ENCODE measurements at regions not wholly inside any gene's neighbourhood (a gene's known extent, or its start where the extent isn't known, plus 50 kb on each side); places are given as distances from the start of the nearest gene placed in this dataset.

DNA sequence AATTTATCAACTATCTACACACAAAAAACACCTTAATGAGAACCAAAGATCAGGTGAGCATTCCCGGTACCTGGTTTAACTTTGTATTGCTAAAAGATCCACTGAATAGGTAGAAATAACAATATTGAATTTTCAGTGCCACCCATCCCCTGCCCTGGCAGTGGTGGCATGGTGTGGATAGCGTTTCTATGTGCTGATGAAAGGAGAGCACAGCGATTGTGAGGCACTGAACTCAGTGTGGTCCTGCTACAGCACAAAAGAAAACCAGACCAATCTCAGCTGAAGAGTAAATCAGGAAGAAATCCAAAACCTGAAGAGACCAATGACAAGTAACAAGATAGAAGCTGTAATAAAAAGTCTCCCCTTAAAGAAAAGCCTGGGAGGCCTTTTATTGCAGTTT, 984.6 kb upstream of the AGA start:
- Histone ChIP-seq H3K79me2 (ENCODE audit: insufficient read depth, low read length) (no peaks in the 10 kb centered on the region), H3K27me3 (ENCODE audit: insufficient read depth, low read length) (no peaks in the 10 kb centered on the region), H2AFZ (ENCODE audit: low read length) (no peak overlapping the region), H4K20me1 (ENCODE audit: insufficient read depth, low read length) (no peaks in the 10 kb centered on the region), H3K9me3 (ENCODE audit: low read depth, low read length) (no peaks in the 10 kb centered on the region), H3K36me3 (ENCODE audit: insufficient read depth, low read length) (no peaks in the 10 kb centered on the region), H3K4me3 (ENCODE audit: insufficient read depth, low read length) (no peak overlapping the region), H3K4me2 (ENCODE audit: insufficient read depth, low read length) (no peak overlapping the region), H3K27ac (ENCODE audit: low read depth, low read length) (no peak overlapping the region), H3K4me1 (ENCODE audit: insufficient read depth, low read length) (no peaks in the 10 kb centered on the region)
- TF ChIP-seq, protein P1, sequence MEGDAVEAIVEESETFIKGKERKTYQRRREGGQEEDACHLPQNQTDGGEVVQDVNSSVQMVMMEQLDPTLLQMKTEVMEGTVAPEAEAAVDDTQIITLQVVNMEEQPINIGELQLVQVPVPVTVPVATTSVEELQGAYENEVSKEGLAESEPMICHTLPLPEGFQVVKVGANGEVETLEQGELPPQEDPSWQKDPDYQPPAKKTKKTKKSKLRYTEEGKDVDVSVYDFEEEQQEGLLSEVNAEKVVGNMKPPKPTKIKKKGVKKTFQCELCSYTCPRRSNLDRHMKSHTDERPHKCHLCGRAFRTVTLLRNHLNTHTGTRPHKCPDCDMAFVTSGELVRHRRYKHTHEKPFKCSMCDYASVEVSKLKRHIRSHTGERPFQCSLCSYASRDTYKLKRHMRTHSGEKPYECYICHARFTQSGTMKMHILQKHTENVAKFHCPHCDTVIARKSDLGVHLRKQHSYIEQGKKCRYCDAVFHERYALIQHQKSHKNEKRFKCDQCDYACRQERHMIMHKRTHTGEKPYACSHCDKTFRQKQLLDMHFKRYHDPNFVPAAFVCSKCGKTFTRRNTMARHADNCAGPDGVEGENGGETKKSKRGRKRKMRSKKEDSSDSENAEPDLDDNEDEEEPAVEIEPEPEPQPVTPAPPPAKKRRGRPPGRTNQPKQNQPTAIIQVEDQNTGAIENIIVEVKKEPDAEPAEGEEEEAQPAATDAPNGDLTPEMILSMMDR (IDR thresholded peaks at IDR 0.05; ENCODE audit: extremely low read depth, low read depth, low read length): no peak
- DNase-seq (ENCODE audit: insufficient read length, low spot score, missing footprints): no peak

- H3K9me3 ChIP-seq (ENCODE audit: low read depth, low read length): peaks cover 3% of the 10 kb centered on the region
- no peaks in the 10 kb centered on the region for H3K4me1 ChIP-seq (ENCODE audit: insufficient read depth, low read length)
- H3K4me3 ChIP-seq (ENCODE audit: insufficient read depth, low read length): no peak overlapping the region
- no peaks in the 10 kb centered on the region for H3K36me3 ChIP-seq (ENCODE audit: insufficient read depth, low read length)
- no peak for DNase-seq (ENCODE audit: insufficient read length, low spot score, missing footprints)
- TF ChIP-seq, protein P1 (IDR thresholded peaks at IDR 0.05; ENCODE audit: extremely low read depth, low read depth, low read length): no peak
- H3K27me3 ChIP-seq (ENCODE audit: insufficient read depth, low read length): no peaks in the 10 kb centered on the region
- H4K20me1 ChIP-seq (ENCODE audit: insufficient read depth, low read length): no peaks in the 10 kb centered on the region
- no peaks in the 10 kb centered on the region for H3K79me2 ChIP-seq (ENCODE audit: insufficient read depth, low read length)
- H2AFZ ChIP-seq (ENCODE audit: low read length): no peak overlapping the region
- H3K4me2 ChIP-seq (ENCODE audit: insufficient read depth, low read length): no peak overlapping the region
- H3K27ac ChIP-seq (ENCODE audit: low read depth, low read length): no peak overlapping the region
Measured at GRCh38 chr4:178427663-178428062, 985.4 kb upstream of the AGA start.

- no peaks in the 10 kb centered on the region for H4K20me1 ChIP-seq (ENCODE audit: insufficient read depth, low read length)
- no peak overlapping the region for H3K4me3 ChIP-seq (ENCODE audit: insufficient read depth, low read length)
- H3K4me1 ChIP-seq (ENCODE audit: insufficient read depth, low read length): no peaks in the 10 kb centered on the region
- DNase-seq (ENCODE audit: insufficient read length, low spot score, missing footprints): no peak
- H3K79me2 ChIP-seq (ENCODE audit: insufficient read depth, low read length): no peaks in the 10 kb centered on the region
- TF ChIP-seq, protein P1 (IDR thresholded peaks at IDR 0.05; ENCODE audit: extremely low read depth, low read depth, low read length): no peak
- H3K36me3 ChIP-seq (ENCODE audit: insufficient read depth, low read length): no peaks in the 10 kb centered on the region
- no peaks in the 10 kb centered on the region for H3K9me3 ChIP-seq (ENCODE audit: low read depth, low read length)
- H3K4me2 ChIP-seq (ENCODE audit: insufficient read depth, low read length): no peak overlapping the region
- no peak overlapping the region for H3K27ac ChIP-seq (ENCODE audit: low read depth, low read length)
- H2AFZ ChIP-seq (ENCODE audit: low read length): no peak overlapping the region
- H3K27me3 ChIP-seq (ENCODE audit: insufficient read depth, low read length): no peaks in the 10 kb centered on the region
Measured at GRCh38 chr4:178448372-178449035, 1006.3 kb upstream of the AGA start.

- Histone ChIP-seq H3K4me3 (ENCODE audit: insufficient read depth, low read length) (no peak overlapping the region), H3K36me3 (ENCODE audit: insufficient read depth, low read length) (no peaks in the 10 kb centered on the region), H3K4me1 (ENCODE audit: insufficient read depth, low read length) (no peaks in the 10 kb centered on the region), H3K9me3 (ENCODE audit: low read depth, low read length) (peaks cover 2% of the 10 kb centered on the region), H3K27ac (ENCODE audit: low read depth, low read length) (no peak overlapping the region), H3K79me2 (ENCODE audit: insufficient read depth, low read length) (no peaks in the 10 kb centered on the region), H2AFZ (ENCODE audit: low read length) (no peak overlapping the region), H3K27me3 (ENCODE audit: insufficient read depth, low read length) (no peaks in the 10 kb centered on the region), H3K4me2 (ENCODE audit: insufficient read depth, low read length) (no peak overlapping the region), H4K20me1 (ENCODE audit: insufficient read depth, low read length) (no peaks in the 10 kb centered on the region)
- DNase-seq (ENCODE audit: insufficient read length, low spot score, missing footprints): no peak
- TF ChIP-seq, protein P1 (IDR thresholded peaks at IDR 0.05; ENCODE audit: extremely low read depth, low read depth, low read length): no peak
Measured at GRCh38 chr4:178450614-178451013, 1008.4 kb upstream of the AGA start.
